KMS-11 (cell line): ENCODE measurements at regions not wholly inside any gene's neighbourhood (a gene's known extent, or its start where the extent isn't known, plus 50 kb on each side); places are given as distances from the start of the nearest gene placed in this dataset.

ENCODE experiments used
- H2AFZ ChIP-seq: fragments of 200-600 bp; sonication (generic); 2 replicates; pipeline ENCODE4 v1.6.1; 2016; ENCODE audit warnings: antibody characterized with exemption, mixed run types, low read depth
- H3K27ac ChIP-seq: fragments of 200-600 bp; sonication (generic); 2 replicates; pipeline ENCODE4 v1.6.1; 2016; ENCODE audit warnings: mild to moderate bottlenecking, mixed run types
- H3K27me3 ChIP-seq: fragments of 200-600 bp; sonication (generic); 2 replicates; pipeline ENCODE4 v1.6.1; 2017; ENCODE audit warnings: mild to moderate bottlenecking, low read depth, mixed run types, moderate library complexity; ENCODE audit not compliant: insufficient read depth
- H3K36me3 ChIP-seq: fragments of 200-600 bp; sonication (generic); 2 replicates; pipeline ENCODE4 v1.6.1; 2017; ENCODE audit warnings: mild to moderate bottlenecking, mixed run types; ENCODE audit not compliant: insufficient read depth
- H3K4me1 ChIP-seq: fragments of 200-600 bp; sonication (generic); 2 replicates; pipeline ENCODE4 v1.6.1; 2016; ENCODE audit warnings: mild to moderate bottlenecking, low read depth, mixed run types; ENCODE audit not compliant: poor library complexity, severe bottlenecking
- H3K4me2 ChIP-seq: fragments of 200-600 bp; sonication (generic); 2 replicates; pipeline ENCODE4 v1.7.0; 2016; ENCODE audit warnings: mild to moderate bottlenecking, mixed run types
- H3K4me3 ChIP-seq: fragments of 200-600 bp; sonication (generic); IDR thresholded peaks from 2 replicates; pipeline ENCODE4 v1.6.1; 2017; ENCODE audit warnings: low read depth, low read length, mixed read lengths; ENCODE audit not compliant: insufficient read depth
- H3K79me2 ChIP-seq: fragments of 200-600 bp; sonication (generic); 2 replicates; pipeline ENCODE4 v1.6.1; 2016; ENCODE audit warnings: low read depth, mixed run types; ENCODE audit not compliant: insufficient read depth
- H3K9ac ChIP-seq: fragments of 200-600 bp; sonication (generic); 2 replicates; pipeline ENCODE4 v1.6.1; 2016; ENCODE audit warnings: mild to moderate bottlenecking, mixed run types
- H4K20me1 ChIP-seq: fragments of 200-600 bp; sonication (generic); 2 replicates; pipeline ENCODE4 v1.6.1; 2016; ENCODE audit warnings: mild to moderate bottlenecking, mixed run types; ENCODE audit not compliant: insufficient read depth
- CTCF ChIP-seq: fragments of 200-600 bp; sonication (generic); conservative IDR thresholded peaks from 2 replicates; pipeline ENCODE4 v1.6.1; 2017; ENCODE audit warnings: low read depth, mild to moderate bottlenecking, antibody characterized with exemption, low read length, moderate library complexity, mixed read lengths

GRCh38 chrX:74090049-74090448, 213.9 kb upstream of the ZCCHC13 start:
- H3K36me3 ChIP-seq: no peaks in the 10 kb centered on the region
- H3K9ac ChIP-seq: no peak overlapping the region
- H3K4me2 ChIP-seq: no peak overlapping the region
- H3K4me1 ChIP-seq: no peaks in the 10 kb centered on the region
- no peaks in the 10 kb centered on the region for H3K27me3 ChIP-seq
- no peak overlapping the region for H3K4me3 ChIP-seq
- H2AFZ ChIP-seq: no peak overlapping the region
- H4K20me1 ChIP-seq: no peaks in the 10 kb centered on the region
- TF ChIP-seq CTCF: no peak
- no peaks in the 10 kb centered on the region for H3K79me2 ChIP-seq
- no peak overlapping the region for H3K27ac ChIP-seq

GRCh38 chrX:74085642-74086236, 218.2 kb upstream of the ZCCHC13 start:
- TF ChIP-seq CTCF: no peak
- H3K4me1 ChIP-seq: no peaks in the 10 kb centered on the region
- H2AFZ ChIP-seq: no peak overlapping the region
- no peaks in the 10 kb centered on the region for H4K20me1 ChIP-seq
- no peak overlapping the region for H3K4me3 ChIP-seq
- H3K27ac ChIP-seq: no peak overlapping the region
- H3K36me3 ChIP-seq: no peaks in the 10 kb centered on the region
- H3K79me2 ChIP-seq: no peaks in the 10 kb centered on the region
- no peak overlapping the region for H3K9ac ChIP-seq
- no peaks in the 10 kb centered on the region for H3K27me3 ChIP-seq
- no peak overlapping the region for H3K4me2 ChIP-seq

GRCh38 chrX:74080165-74080564, 223.8 kb upstream of the ZCCHC13 start:
- no peaks in the 10 kb centered on the region for H3K79me2 ChIP-seq
- H3K9ac ChIP-seq: no peak overlapping the region
- TF ChIP-seq CTCF: no peak
- H3K4me3 ChIP-seq: no peak overlapping the region
- H3K27me3 ChIP-seq: no peaks in the 10 kb centered on the region
- no peaks in the 10 kb centered on the region for H3K4me1 ChIP-seq
- no peak overlapping the region for H2AFZ ChIP-seq
- H4K20me1 ChIP-seq: no peaks in the 10 kb centered on the region
- no peak overlapping the region for H3K27ac ChIP-seq
- no peak overlapping the region for H3K4me2 ChIP-seq
- H3K36me3 ChIP-seq: no peaks in the 10 kb centered on the region

- no peaks in the 10 kb centered on the region for H3K27me3 ChIP-seq
- no peak overlapping the region for H2AFZ ChIP-seq
Measured at GRCh38 chrX:74065831-74066390, 213.4 kb upstream of the XIST start.

More at GRCh38 chrX:74065831-74066390, 213.4 kb upstream of the XIST start:
- Histone ChIP-seq H3K36me3 (no peaks in the 10 kb centered on the region), H3K27ac (no peak overlapping the region), H3K4me3 (no peak overlapping the region), H3K4me1 (no peaks in the 10 kb centered on the region), H3K79me2 (no peaks in the 10 kb centered on the region), H3K4me2 (no peak overlapping the region), H4K20me1 (no peaks in the 10 kb centered on the region), H3K9ac (no peak overlapping the region)
- no peak for TF ChIP-seq CTCF
